GM23338 (cell line): ENCODE measurements at regions not wholly inside any gene's neighbourhood (a gene's known extent, or its start where the extent isn't known, plus 50 kb on each side); places are given as distances from the start of the nearest gene placed in this dataset.

Experiments
- ATAC-seq: fragments of 200-7000 bp; cut with Tn5 transposase; 3 replicates; pipeline ENCODE4 v1.9.1; 2020
- DNase-seq: peaks from one replicate; pipeline ENCODE4 v3.0.0-alpha.2; 2015; ENCODE audit warnings: low spot score
- H2AFZ ChIP-seq: fragments of 200-600 bp; sonication (generic); 2 replicates; pipeline ENCODE4 v1.8.0; 2016; ENCODE audit warnings: antibody characterized with exemption, mild to moderate bottlenecking, moderate library complexity
- H3F3A ChIP-seq: fragments of 200-600 bp; sonication (generic); replicated peaks from 2 replicates; pipeline ENCODE4 v1.8.0; 2017; ENCODE audit warnings: antibody characterized with exemption, mixed run types, low read depth
- H3K27ac ChIP-seq: fragments of 200-600 bp; sonication (generic); 2 replicates; pipeline ENCODE4 v1.6.1; 2016; ENCODE audit warnings: low read depth
- H3K27me3 ChIP-seq: fragments of 200-600 bp; sonication (generic); 2 replicates; pipeline ENCODE4 v1.8.0; 2016; ENCODE audit warnings: mild to moderate bottlenecking, mixed run types, moderate library complexity; ENCODE audit not compliant: insufficient read depth
- H3K36me3 ChIP-seq: fragments of 200-600 bp; sonication (generic); 2 replicates; pipeline ENCODE4 v1.8.0; 2016; ENCODE audit warnings: mild to moderate bottlenecking; ENCODE audit not compliant: insufficient read depth
- H3K4me1 ChIP-seq: fragments of 200-600 bp; sonication (generic); 2 replicates; pipeline ENCODE4 v1.8.0; 2016; ENCODE audit warnings: mild to moderate bottlenecking, moderate library complexity; ENCODE audit not compliant: insufficient read depth
- H3K4me2 ChIP-seq: fragments of 200-600 bp; sonication (generic); 2 replicates; pipeline ENCODE4 v1.7.1; 2017; ENCODE audit warnings: mixed run types
- H3K4me3 ChIP-seq: fragments of 200-600 bp; sonication (generic); 2 replicates; pipeline ENCODE4 v1.6.1; 2016; ENCODE audit warnings: mixed run types
- H3K79me2 ChIP-seq: fragments of 200-600 bp; sonication (generic); replicated peaks from 2 replicates; pipeline ENCODE4 v1.8.0; 2017; ENCODE audit warnings: mild to moderate bottlenecking; ENCODE audit not compliant: insufficient read depth
- H3K9me2 ChIP-seq: fragments of 200-600 bp; sonication (generic); 2 replicates; pipeline ENCODE4 v1.8.0; 2017; ENCODE audit not compliant: insufficient read depth
- H4K20me1 ChIP-seq: fragments of 200-600 bp; sonication (generic); replicated peaks from 2 replicates; pipeline ENCODE4 v1.8.0; 2017; ENCODE audit warnings: mild to moderate bottlenecking; ENCODE audit not compliant: insufficient read depth
- H3K27ac Mint-ChIP-seq: 2 replicates; pipeline ENCODE4 v1.8.0; 2020; ENCODE audit warnings: inconsistent platforms, mild to moderate bottlenecking, moderate library complexity, mixed read lengths
- H3K27me3 Mint-ChIP-seq: 3 replicates; pipeline ENCODE4 v1.8.0; 2022; ENCODE audit warnings: low read depth, mild to moderate bottlenecking, moderate library complexity, mixed read lengths, inconsistent platforms; ENCODE audit not compliant: insufficient read depth, poor library complexity
- H3K36me3 Mint-ChIP-seq: 3 replicates; pipeline ENCODE4 v1.8.0; 2021; ENCODE audit warnings: low read depth, mild to moderate bottlenecking, inconsistent platforms, moderate library complexity, mixed read lengths
- H3K4me1 Mint-ChIP-seq: 3 replicates; pipeline ENCODE4 v1.8.0; 2020; ENCODE audit warnings: mild to moderate bottlenecking, inconsistent platforms, mixed read lengths
- H3K4me3 Mint-ChIP-seq: 3 replicates; pipeline ENCODE4 v1.8.0; 2021; ENCODE audit warnings: moderate library complexity, mild to moderate bottlenecking, inconsistent platforms, mixed read lengths
- H3K9me3 Mint-ChIP-seq: 3 replicates; pipeline ENCODE4 v1.8.0; 2020; ENCODE audit warnings: moderate library complexity, mild to moderate bottlenecking, inconsistent platforms, mixed read lengths
- CREB1 ChIP-seq: fragments of 250-450 bp; sonication (Bioruptor Pico); IDR thresholded peaks from 2 replicates; pipeline ENCODE4 v1.5.0; 2020; ENCODE audit warnings: low read depth, mild to moderate bottlenecking, moderate library complexity
- EZH2 ChIP-seq: fragments of 200-600 bp; sonication (generic); IDR thresholded peaks from one replicate; pipeline ENCODE4 v1.8.0; 2017; ENCODE audit warnings: antibody characterized with exemption, mild to moderate bottlenecking, low read depth; ENCODE audit not compliant: unreplicated experiment
- EZH2phosphoT487 ChIP-seq: fragments of 200-600 bp; sonication (generic); IDR thresholded peaks from one replicate; pipeline ENCODE4 v1.8.1; 2018; ENCODE audit warnings: antibody characterized with exemption; ENCODE audit not compliant: unreplicated experiment
- JUNB ChIP-seq: IDR thresholded peaks from one replicate; pipeline ENCODE4 v1.6.1; 2016; ENCODE audit warnings: antibody characterized with exemption; ENCODE audit not compliant: unreplicated experiment
- NANOG ChIP-seq: IDR thresholded peaks from 2 replicates; pipeline ENCODE4 v1.6.1; 2016; ENCODE audit warnings: antibody characterized with exemption, borderline replicate concordance
- POLR2AphosphoS5 ChIP-seq: IDR thresholded peaks from 2 replicates; pipeline ENCODE4 v1.6.1; 2016; ENCODE audit warnings: antibody characterized with exemption, low read depth
- STAT1 ChIP-seq: IDR thresholded peaks from one replicate; pipeline ENCODE4 v1.6.1; 2016; ENCODE audit warnings: antibody characterized with exemption; ENCODE audit not compliant: unreplicated experiment
- ZNF114 ChIP-seq: fragments of 250-450 bp; sonication (Bioruptor Pico); IDR thresholded peaks from 2 replicates; pipeline ENCODE4 v1.5.0; 2020; ENCODE audit warnings: mild to moderate bottlenecking, moderate library complexity
- ZNF331 ChIP-seq: fragments of 250-450 bp; sonication (Bioruptor Pico); IDR thresholded peaks from 2 replicates; pipeline ENCODE4 v1.5.0; 2020; ENCODE audit warnings: low read depth, mild to moderate bottlenecking, moderate library complexity
- TF ChIP-seq, protein P1 (sequence below), 2 experiments: fragments of 200-600 bp in 1 of 2; sonication (generic) in 1 of 2; conservative IDR thresholded peaks; 2 replicates each; pipeline versions ENCODE4 v1.5.1 to v1.6.1; 2016 to 2017; ENCODE audit warnings: antibody characterized with exemption in 2 of 2, low read depth in 2 of 2, mild to moderate bottlenecking in 2 of 2, moderate library complexity in 1 of 2
- TF ChIP-seq, protein P2 (sequence below): fragments of 250-450 bp; sonication (Bioruptor Pico); IDR thresholded peaks from 2 replicates; pipeline ENCODE4 v1.5.0; 2020; ENCODE audit warnings: mild to moderate bottlenecking, moderate library complexity
- TF ChIP-seq, protein P3 (sequence below): IDR thresholded peaks from one replicate; pipeline ENCODE4 v1.6.1; 2018; ENCODE audit warnings: antibody characterized with exemption; ENCODE audit not compliant: unreplicated experiment
- TF ChIP-seq, protein P4 (sequence below): IDR thresholded peaks from 2 replicates; pipeline ENCODE4 v1.6.1; 2016; ENCODE audit warnings: antibody characterized with exemption

DNA sequence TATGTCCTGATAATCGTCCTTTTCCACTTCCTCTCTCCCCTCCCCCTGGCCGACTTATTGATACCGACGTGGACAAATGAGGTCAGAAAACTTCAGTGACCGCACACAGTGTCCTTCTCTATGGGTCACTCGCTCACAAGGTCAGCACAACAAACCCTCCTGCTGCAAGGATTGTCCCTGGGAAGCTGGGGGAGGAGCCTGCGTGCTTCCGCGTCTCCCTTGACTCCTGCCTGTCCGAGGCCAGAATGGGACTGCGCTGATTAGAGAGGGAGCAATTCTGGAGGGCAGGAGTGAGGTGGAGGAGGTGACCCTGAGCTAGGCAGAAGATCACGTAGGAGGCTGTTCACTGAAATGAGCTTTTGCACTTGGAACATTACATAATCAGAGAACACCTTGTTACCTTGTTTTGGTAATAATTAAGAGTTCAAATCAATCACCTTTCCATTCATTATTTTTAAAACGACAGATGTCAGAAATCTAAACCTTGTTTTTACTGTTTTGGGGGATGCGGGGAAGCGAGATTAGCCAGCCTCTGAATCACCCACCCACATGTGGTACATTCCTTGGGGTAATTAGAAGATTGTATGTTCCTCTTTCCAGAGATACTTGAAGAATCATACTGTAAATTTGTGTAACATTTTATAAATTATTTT, 70.6 kb downstream of the CTAGE1 start:
- Histone ChIP-seq H3K4me3 (peak overlapping the region; percentile 68), H3K36me3 (no peaks in the 10 kb centered on the region), H3K4me1 (peaks cover 22% of the 10 kb centered on the region), H4K20me1 (peaks cover 26% of the 10 kb centered on the region), H3K4me2 (peak overlapping the region; percentile 90), H3K79me2 (no peaks in the 10 kb centered on the region), H3K27ac (no peak overlapping the region), H2AFZ (no peak overlapping the region), H3K9me2 (no peaks in the 10 kb centered on the region), H3K27me3 (peaks cover 83% of the 10 kb centered on the region), H3F3A (peaks cover 7% of the 10 kb centered on the region)
- H3K4me1 Mint-ChIP-seq = peaks cover 36% of the 10 kb centered on the region
- no peaks in the 10 kb centered on the region for H3K36me3 Mint-ChIP-seq
- DNase-seq = peak; percentile 81
- H3K9me3 Mint-ChIP-seq = no peaks in the 10 kb centered on the region
- H3K4me3 Mint-ChIP-seq = peak overlapping the region; percentile 59
- peaks cover 67% of the 10 kb centered on the region for H3K27me3 Mint-ChIP-seq
- H3K27ac Mint-ChIP-seq = no peak overlapping the region
- TF ChIP-seq POLR2AphosphoS5 (no peak), STAT1 (no peak), JUNB (no peak), CREB1 (CRISPR knock-in tag) (no peak), EZH2 (no peak), ZNF114 (CRISPR knock-in tag) (no peak), EZH2phosphoT487 (no peak), NANOG (no peak), ZNF331 (CRISPR knock-in tag) (no peak)
- TF ChIP-seq, protein P1, sequence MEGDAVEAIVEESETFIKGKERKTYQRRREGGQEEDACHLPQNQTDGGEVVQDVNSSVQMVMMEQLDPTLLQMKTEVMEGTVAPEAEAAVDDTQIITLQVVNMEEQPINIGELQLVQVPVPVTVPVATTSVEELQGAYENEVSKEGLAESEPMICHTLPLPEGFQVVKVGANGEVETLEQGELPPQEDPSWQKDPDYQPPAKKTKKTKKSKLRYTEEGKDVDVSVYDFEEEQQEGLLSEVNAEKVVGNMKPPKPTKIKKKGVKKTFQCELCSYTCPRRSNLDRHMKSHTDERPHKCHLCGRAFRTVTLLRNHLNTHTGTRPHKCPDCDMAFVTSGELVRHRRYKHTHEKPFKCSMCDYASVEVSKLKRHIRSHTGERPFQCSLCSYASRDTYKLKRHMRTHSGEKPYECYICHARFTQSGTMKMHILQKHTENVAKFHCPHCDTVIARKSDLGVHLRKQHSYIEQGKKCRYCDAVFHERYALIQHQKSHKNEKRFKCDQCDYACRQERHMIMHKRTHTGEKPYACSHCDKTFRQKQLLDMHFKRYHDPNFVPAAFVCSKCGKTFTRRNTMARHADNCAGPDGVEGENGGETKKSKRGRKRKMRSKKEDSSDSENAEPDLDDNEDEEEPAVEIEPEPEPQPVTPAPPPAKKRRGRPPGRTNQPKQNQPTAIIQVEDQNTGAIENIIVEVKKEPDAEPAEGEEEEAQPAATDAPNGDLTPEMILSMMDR (conservative IDR thresholded peaks at IDR 0.05; ENCODE audit: low read depth in 2 of 2) = no peak
- TF ChIP-seq, protein P2, sequence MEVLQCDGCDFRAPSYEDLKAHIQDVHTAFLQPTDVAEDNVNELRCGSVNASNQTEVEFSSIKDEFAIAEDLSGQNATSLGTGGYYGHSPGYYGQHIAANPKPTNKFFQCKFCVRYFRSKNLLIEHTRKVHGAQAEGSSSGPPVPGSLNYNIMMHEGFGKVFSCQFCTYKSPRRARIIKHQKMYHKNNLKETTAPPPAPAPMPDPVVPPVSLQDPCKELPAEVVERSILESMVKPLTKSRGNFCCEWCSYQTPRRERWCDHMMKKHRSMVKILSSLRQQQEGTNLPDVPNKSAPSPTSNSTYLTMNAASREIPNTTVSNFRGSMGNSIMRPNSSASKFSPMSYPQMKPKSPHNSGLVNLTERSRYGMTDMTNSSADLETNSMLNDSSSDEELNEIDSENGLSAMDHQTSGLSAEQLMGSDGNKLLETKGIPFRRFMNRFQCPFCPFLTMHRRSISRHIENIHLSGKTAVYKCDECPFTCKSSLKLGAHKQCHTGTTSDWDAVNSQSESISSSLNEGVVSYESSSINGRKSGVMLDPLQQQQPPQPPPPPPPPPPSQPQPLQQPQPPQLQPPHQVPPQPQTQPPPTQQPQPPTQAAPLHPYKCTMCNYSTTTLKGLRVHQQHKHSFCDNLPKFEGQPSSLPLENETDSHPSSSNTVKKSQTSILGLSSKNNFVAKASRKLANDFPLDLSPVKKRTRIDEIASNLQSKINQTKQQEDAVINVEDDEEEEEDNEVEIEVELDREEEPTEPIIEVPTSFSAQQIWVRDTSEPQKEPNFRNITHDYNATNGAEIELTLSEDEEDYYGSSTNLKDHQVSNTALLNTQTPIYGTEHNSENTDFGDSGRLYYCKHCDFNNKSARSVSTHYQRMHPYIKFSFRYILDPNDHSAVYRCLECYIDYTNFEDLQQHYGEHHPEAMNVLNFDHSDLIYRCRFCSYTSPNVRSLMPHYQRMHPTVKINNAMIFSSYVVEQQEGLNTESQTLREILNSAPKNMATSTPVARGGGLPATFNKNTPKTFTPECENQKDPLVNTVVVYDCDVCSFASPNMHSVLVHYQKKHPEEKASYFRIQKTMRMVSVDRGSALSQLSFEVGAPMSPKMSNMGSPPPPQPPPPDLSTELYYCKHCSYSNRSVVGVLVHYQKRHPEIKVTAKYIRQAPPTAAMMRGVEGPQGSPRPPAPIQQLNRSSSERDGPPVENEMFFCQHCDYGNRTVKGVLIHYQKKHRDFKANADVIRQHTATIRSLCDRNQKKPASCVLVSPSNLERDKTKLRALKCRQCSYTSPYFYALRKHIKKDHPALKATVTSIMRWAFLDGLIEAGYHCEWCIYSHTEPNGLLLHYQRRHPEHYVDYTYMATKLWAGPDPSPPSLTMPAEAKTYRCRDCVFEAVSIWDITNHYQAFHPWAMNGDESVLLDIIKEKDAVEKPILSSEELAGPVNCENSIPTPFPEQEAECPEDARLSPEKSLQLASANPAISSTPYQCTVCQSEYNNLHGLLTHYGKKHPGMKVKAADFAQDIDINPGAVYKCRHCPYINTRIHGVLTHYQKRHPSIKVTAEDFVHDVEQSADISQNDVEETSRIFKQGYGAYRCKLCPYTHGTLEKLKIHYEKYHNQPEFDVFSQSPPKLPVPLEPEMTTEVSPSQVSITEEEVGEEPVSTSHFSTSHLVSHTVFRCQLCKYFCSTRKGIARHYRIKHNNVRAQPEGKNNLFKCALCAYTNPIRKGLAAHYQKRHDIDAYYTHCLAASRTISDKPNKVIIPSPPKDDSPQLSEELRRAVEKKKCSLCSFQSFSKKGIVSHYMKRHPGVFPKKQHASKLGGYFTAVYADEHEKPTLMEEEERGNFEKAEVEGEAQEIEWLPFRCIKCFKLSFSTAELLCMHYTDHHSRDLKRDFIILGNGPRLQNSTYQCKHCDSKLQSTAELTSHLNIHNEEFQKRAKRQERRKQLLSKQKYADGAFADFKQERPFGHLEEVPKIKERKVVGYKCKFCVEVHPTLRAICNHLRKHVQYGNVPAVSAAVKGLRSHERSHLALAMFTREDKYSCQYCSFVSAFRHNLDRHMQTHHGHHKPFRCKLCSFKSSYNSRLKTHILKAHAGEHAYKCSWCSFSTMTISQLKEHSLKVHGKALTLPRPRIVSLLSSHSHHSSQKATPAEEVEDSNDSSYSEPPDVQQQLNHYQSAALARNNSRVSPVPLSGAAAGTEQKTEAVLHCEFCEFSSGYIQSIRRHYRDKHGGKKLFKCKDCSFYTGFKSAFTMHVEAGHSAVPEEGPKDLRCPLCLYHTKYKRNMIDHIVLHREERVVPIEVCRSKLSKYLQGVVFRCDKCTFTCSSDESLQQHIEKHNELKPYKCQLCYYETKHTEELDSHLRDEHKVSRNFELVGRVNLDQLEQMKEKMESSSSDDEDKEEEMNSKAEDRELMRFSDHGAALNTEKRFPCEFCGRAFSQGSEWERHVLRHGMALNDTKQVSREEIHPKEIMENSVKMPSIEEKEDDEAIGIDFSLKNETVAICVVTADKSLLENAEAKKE = no peak
- TF ChIP-seq, protein P3, sequence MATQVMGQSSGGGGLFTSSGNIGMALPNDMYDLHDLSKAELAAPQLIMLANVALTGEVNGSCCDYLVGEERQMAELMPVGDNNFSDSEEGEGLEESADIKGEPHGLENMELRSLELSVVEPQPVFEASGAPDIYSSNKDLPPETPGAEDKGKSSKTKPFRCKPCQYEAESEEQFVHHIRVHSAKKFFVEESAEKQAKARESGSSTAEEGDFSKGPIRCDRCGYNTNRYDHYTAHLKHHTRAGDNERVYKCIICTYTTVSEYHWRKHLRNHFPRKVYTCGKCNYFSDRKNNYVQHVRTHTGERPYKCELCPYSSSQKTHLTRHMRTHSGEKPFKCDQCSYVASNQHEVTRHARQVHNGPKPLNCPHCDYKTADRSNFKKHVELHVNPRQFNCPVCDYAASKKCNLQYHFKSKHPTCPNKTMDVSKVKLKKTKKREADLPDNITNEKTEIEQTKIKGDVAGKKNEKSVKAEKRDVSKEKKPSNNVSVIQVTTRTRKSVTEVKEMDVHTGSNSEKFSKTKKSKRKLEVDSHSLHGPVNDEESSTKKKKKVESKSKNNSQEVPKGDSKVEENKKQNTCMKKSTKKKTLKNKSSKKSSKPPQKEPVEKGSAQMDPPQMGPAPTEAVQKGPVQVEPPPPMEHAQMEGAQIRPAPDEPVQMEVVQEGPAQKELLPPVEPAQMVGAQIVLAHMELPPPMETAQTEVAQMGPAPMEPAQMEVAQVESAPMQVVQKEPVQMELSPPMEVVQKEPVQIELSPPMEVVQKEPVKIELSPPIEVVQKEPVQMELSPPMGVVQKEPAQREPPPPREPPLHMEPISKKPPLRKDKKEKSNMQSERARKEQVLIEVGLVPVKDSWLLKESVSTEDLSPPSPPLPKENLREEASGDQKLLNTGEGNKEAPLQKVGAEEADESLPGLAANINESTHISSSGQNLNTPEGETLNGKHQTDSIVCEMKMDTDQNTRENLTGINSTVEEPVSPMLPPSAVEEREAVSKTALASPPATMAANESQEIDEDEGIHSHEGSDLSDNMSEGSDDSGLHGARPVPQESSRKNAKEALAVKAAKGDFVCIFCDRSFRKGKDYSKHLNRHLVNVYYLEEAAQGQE = no peak
- TF ChIP-seq, protein P4, sequence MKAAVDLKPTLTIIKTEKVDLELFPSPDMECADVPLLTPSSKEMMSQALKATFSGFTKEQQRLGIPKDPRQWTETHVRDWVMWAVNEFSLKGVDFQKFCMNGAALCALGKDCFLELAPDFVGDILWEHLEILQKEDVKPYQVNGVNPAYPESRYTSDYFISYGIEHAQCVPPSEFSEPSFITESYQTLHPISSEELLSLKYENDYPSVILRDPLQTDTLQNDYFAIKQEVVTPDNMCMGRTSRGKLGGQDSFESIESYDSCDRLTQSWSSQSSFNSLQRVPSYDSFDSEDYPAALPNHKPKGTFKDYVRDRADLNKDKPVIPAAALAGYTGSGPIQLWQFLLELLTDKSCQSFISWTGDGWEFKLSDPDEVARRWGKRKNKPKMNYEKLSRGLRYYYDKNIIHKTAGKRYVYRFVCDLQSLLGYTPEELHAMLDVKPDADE = no peak
- ATAC-seq = peak; percentile 71
